Liver (tissue), 7 donors: ENCODE measurements at regions not wholly inside any gene's neighbourhood (a gene's known extent, or its start where the extent isn't known, plus 50 kb on each side); places are given as distances from the start of the nearest gene placed in this dataset.

ENCODE experiments used
- DNase-seq: peaks from one replicate; pipeline ENCODE4 v3.0.0-alpha.2; 2017; ENCODE audit warnings: low spot score
- H3K27ac ChIP-seq, 2 donors: one replicate each; pipeline ENCODE4 v1.7.0; 2013; ENCODE audit warnings: inconsistent platforms in 2 of 2, low read length in 2 of 2, control low read depth in 1 of 2, low read depth in 1 of 2, mild to moderate bottlenecking in 1 of 2
- H3K27me3 ChIP-seq, 4 donors: one replicate each; pipeline versions ENCODE4 v1.6.1 to v1.7.0; 2013; ENCODE audit warnings: low read length in 3 of 4, inconsistent platforms in 1 of 4, mild to moderate bottlenecking in 1 of 4, moderate library complexity in 1 of 4; ENCODE audit not compliant: control insufficient read depth in 4 of 4, insufficient read depth in 4 of 4
- H3K36me3 ChIP-seq, 4 donors: one replicate each; pipeline versions ENCODE4 v1.6.1 to v1.7.0; 2013; ENCODE audit warnings: low read length in 3 of 4, mild to moderate bottlenecking in 3 of 4, low read depth in 1 of 4, moderate library complexity in 1 of 4; ENCODE audit not compliant: control insufficient read depth in 4 of 4, insufficient read depth in 3 of 4
- H3K4me1 ChIP-seq, 4 donors: one replicate each; pipeline versions ENCODE4 v1.6.1 to v1.7.0; 2013; ENCODE audit warnings: low read length in 3 of 4, mild to moderate bottlenecking in 3 of 4, moderate library complexity in 1 of 4; ENCODE audit not compliant: control insufficient read depth in 4 of 4, insufficient read depth in 4 of 4
- H3K4me3 ChIP-seq, 3 donors: one replicate each; pipeline versions ENCODE4 v1.6.1 to v1.7.0; 2013; ENCODE audit warnings: low read length in 3 of 3, control low read depth in 1 of 3, low read depth in 1 of 3, mild to moderate bottlenecking in 1 of 3
- H3K9ac ChIP-seq, 2 donors: one replicate each; pipeline ENCODE4 v1.7.0; 2013; ENCODE audit warnings: low read length in 2 of 2, mild to moderate bottlenecking in 2 of 2, moderate library complexity in 2 of 2, control low read depth in 1 of 2, low read depth in 1 of 2
- H3K9me3 ChIP-seq, 4 donors: one replicate each; pipeline versions ENCODE4 v1.6.1 to v1.7.0; 2013; ENCODE audit warnings: low read length in 3 of 4; ENCODE audit not compliant: control insufficient read depth in 4 of 4
- EGR1 ChIP-seq, 2 donors: IDR thresholded peaks; 2 replicates each; pipeline ENCODE4 v1.6.1; 2016 to 2018; ENCODE audit warnings: antibody characterized with exemption in 2 of 2, low read depth in 2 of 2
- FOXA1 ChIP-seq: IDR thresholded peaks from 2 replicates; pipeline ENCODE4 v1.6.1; 2016; ENCODE audit warnings: antibody characterized with exemption
- GABPA ChIP-seq, 2 donors: IDR thresholded peaks in 1 of 2; conservative IDR thresholded peaks in 1 of 2; 2 replicates each; pipeline ENCODE4 v1.6.1; 2016; ENCODE audit warnings: antibody characterized with exemption in 2 of 2, mild to moderate bottlenecking in 1 of 2, moderate library complexity in 1 of 2
- HNF4A ChIP-seq, 2 donors: conservative IDR thresholded peaks; 2 replicates each; pipeline ENCODE4 v1.6.1; 2016; ENCODE audit warnings: antibody characterized with exemption in 2 of 2, mild to moderate bottlenecking in 2 of 2
- JUND ChIP-seq, 2 donors: IDR thresholded peaks; 2 replicates each; pipeline ENCODE4 v1.6.1; 2016; ENCODE audit warnings: antibody characterized with exemption in 2 of 2
- MAX ChIP-seq: IDR thresholded peaks from 2 replicates; pipeline ENCODE4 v1.6.1; 2016; ENCODE audit warnings: antibody characterized with exemption
- NR2F2 ChIP-seq: IDR thresholded peaks from 2 replicates; pipeline ENCODE4 v1.6.1; 2016; ENCODE audit warnings: antibody characterized with exemption
- RAD21 ChIP-seq, 2 donors: IDR thresholded peaks; 2 replicates each; pipeline ENCODE4 v1.6.1; 2016; ENCODE audit warnings: antibody characterized with exemption in 2 of 2, mild to moderate bottlenecking in 2 of 2
- RXRA ChIP-seq, 2 donors: IDR thresholded peaks; 2 replicates each; pipeline ENCODE4 v1.6.1; 2017 to 2018; ENCODE audit warnings: antibody characterized with exemption in 2 of 2, mild to moderate bottlenecking in 1 of 2
- SP1 ChIP-seq: IDR thresholded peaks from 2 replicates; pipeline ENCODE4 v1.6.1; 2018; ENCODE audit warnings: antibody characterized with exemption, mild to moderate bottlenecking
- TAF1 ChIP-seq: conservative IDR thresholded peaks from 2 replicates; pipeline ENCODE4 v1.6.1; 2016; ENCODE audit warnings: antibody characterized with exemption, mild to moderate bottlenecking
- YY1 ChIP-seq: IDR thresholded peaks from 2 replicates; pipeline ENCODE4 v1.6.1; 2016; ENCODE audit warnings: antibody characterized with exemption, mild to moderate bottlenecking
- ZBTB33 ChIP-seq: IDR thresholded peaks from 2 replicates; pipeline ENCODE4 v1.6.1; 2016; ENCODE audit warnings: antibody characterized with exemption
- WGBS: extraction: QIAGEN DNeasy Blood & Tissue Kit; methylation state at CpG from one replicate; pipeline ENCODE4 v1.1.7; 2013; 5-methylcytosine and 5-hydroxymethylcytosine counted together
- TF ChIP-seq, protein P1 (sequence below): IDR thresholded peaks from 2 replicates; pipeline ENCODE4 v1.6.1; 2016; ENCODE audit warnings: antibody characterized with exemption, mild to moderate bottlenecking
- TF ChIP-seq, protein P2 (sequence below): IDR thresholded peaks from 2 replicates; pipeline ENCODE4 v1.6.1; 2016; ENCODE audit warnings: antibody characterized with exemption
- donor health status: healthy.
- donor health status: healthy.
- donor health status: healthy.
- donor health status: healthy.

GRCh38 chr12:28750946-28751685 lies 398.0 kb upstream of the FAR2 start:
- Histone ChIP-seq H3K4me3 (no peak overlapping the region), H3K4me1 (no peaks in the 10 kb centered on the region), H3K27ac (no peak overlapping the region), H3K9me3 (no peaks in the 10 kb centered on the region), H3K27me3 (no peaks in the 10 kb centered on the region), H3K36me3 (no peaks in the 10 kb centered on the region), H3K9ac (no peak overlapping the region)
- no peak for TF ChIP-seq RAD21 (IDR thresholded peaks at IDR 0.05)
- TF ChIP-seq, protein P1, sequence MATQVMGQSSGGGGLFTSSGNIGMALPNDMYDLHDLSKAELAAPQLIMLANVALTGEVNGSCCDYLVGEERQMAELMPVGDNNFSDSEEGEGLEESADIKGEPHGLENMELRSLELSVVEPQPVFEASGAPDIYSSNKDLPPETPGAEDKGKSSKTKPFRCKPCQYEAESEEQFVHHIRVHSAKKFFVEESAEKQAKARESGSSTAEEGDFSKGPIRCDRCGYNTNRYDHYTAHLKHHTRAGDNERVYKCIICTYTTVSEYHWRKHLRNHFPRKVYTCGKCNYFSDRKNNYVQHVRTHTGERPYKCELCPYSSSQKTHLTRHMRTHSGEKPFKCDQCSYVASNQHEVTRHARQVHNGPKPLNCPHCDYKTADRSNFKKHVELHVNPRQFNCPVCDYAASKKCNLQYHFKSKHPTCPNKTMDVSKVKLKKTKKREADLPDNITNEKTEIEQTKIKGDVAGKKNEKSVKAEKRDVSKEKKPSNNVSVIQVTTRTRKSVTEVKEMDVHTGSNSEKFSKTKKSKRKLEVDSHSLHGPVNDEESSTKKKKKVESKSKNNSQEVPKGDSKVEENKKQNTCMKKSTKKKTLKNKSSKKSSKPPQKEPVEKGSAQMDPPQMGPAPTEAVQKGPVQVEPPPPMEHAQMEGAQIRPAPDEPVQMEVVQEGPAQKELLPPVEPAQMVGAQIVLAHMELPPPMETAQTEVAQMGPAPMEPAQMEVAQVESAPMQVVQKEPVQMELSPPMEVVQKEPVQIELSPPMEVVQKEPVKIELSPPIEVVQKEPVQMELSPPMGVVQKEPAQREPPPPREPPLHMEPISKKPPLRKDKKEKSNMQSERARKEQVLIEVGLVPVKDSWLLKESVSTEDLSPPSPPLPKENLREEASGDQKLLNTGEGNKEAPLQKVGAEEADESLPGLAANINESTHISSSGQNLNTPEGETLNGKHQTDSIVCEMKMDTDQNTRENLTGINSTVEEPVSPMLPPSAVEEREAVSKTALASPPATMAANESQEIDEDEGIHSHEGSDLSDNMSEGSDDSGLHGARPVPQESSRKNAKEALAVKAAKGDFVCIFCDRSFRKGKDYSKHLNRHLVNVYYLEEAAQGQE = no peak
- TF ChIP-seq GABPA (IDR thresholded peaks at IDR 0.05 in 1 of 2, conservative IDR thresholded peaks at IDR 0.05 in 1 of 2) = no peak
- TF ChIP-seq NR2F2 = no peak
- 78% methylated on average over 1 of the region's 1 CpG for WGBS
- DNase-seq = no peak

- Histone ChIP-seq H3K4me3 (no peak overlapping the region), H3K9ac (no peak overlapping the region)
- WGBS = 30% methylated on average over 1 of the region's 1 CpG
These were observed 394.1 kb upstream of the FAR2 start for GRCh38 chr12:28755027-28755426.

More at GRCh38 chr12:28755027-28755426, 394.1 kb upstream of the FAR2 start:
- Histone ChIP-seq H3K36me3 (no peaks in the 10 kb centered on the region), H3K27me3 (peaks cover 0 to 2% (median 0%) of the 10 kb centered on the region in 4 donors), H3K4me1 (no peaks in the 10 kb centered on the region), H3K9me3 (no peaks in the 10 kb centered on the region), H3K27ac (no peak overlapping the region)
- TF ChIP-seq EGR1 (IDR thresholded peaks at IDR 0.05; ENCODE audit: low read depth in 2 of 2) (no peak), HNF4A (conservative IDR thresholded peaks at IDR 0.05) (no peak), ZBTB33 (no peak), SP1 (no peak), MAX (no peak), YY1 (no peak), FOXA1 (no peak), RAD21 (IDR thresholded peaks at IDR 0.05) (no peak), JUND (IDR thresholded peaks at IDR 0.05) (no peak), RXRA (IDR thresholded peaks at IDR 0.05) (no peak), TAF1 (no peak)
- TF ChIP-seq, protein P2, sequence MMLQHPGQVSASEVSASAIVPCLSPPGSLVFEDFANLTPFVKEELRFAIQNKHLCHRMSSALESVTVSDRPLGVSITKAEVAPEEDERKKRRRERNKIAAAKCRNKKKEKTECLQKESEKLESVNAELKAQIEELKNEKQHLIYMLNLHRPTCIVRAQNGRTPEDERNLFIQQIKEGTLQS = no peak
- TF ChIP-seq, protein P1 = no peak
- DNase-seq = no peak
